Esophagus squamous epithelium (tissue), 5 donors: ENCODE measurements at regions not wholly inside any gene's neighbourhood (a gene's known extent, or its start where the extent isn't known, plus 50 kb on each side); places are given as distances from the start of the nearest gene placed in this dataset.
A peak's percentile ranks its signal among the peaks of the same experiment; 100 is the strongest.

Source experiments
- DNase-seq: peaks from one replicate; lab custom pipeline; 2025; lab: John Stamatoyannopoulos, UW
- H3K27ac ChIP-seq, 4 donors: fragments of 200-600 bp; sonication (generic); one replicate each; pipeline ENCODE4 v1.5.1; 2016 to 2019; ENCODE audit warnings: mild to moderate bottlenecking in 1 of 4
- H3K27me3 ChIP-seq, 4 donors: fragments of 200-600 bp; sonication (generic); 1 replicate in 3 of 4; 2 replicates in 1 of 4; pipeline versions ENCODE4 v1.5.1 to v1.6.0; 2017 to 2021; ENCODE audit warnings: antibody characterized with exemption in 1 of 4
- H3K36me3 ChIP-seq, 3 donors: fragments of 200-600 bp; sonication (generic); one replicate each; pipeline ENCODE4 v1.5.1; 2016 to 2019
- H3K4me1 ChIP-seq, 3 donors: fragments of 200-600 bp; sonication (generic); one replicate each; pipeline ENCODE4 v1.5.1; 2017 to 2019
- H3K4me3 ChIP-seq, 4 donors: fragments of 200-600 bp; sonication (generic); 1 replicate in 3 of 4; 2 replicates in 1 of 4; pipeline ENCODE4 v1.5.1; 2016 to 2019; ENCODE audit warnings: mild to moderate bottlenecking in 2 of 4, moderate library complexity in 1 of 4
- H3K9me3 ChIP-seq, 3 donors: fragments of 200-600 bp; sonication (generic); one replicate each; pipeline ENCODE4 v1.5.1; 2016 to 2019
- CTCF ChIP-seq, 6 experiments: fragments of 450-650 bp in 4 of 6; fragments of 200-600 bp in 2 of 6; sonication (generic) in 2 of 6; IDR thresholded peaks; one replicate each; pipeline ENCODE4 v1.5.1; 2016 to 2019; ENCODE audit warnings: antibody characterized with exemption in 6 of 6, mild to moderate bottlenecking in 4 of 6, moderate library complexity in 4 of 6
- POLR2A ChIP-seq, 4 donors: fragments of 450-650 bp; IDR thresholded peaks; one replicate each; pipeline ENCODE4 v1.6.1; 2017; ENCODE audit warnings: antibody characterized with exemption in 4 of 4, mild to moderate bottlenecking in 4 of 4, moderate library complexity in 3 of 4
- WGBS, 2 donors: methylation state at CpG; one replicate each; pipeline ENCODE4 v1.1.5; 2018; 5-methylcytosine and 5-hydroxymethylcytosine counted together
- intact Hi-C: fragments of 100-400 bp; cut with DNase I; formaldehyde crosslinking; loops from one replicate; pipeline ENCODE4 v1.15.0; 2022
- donor health status: DM: yes; HTN: yes; CAD: no.

- intact Hi-C loops, result no loop called here
- Histone ChIP-seq H3K9me3 (no peaks in the 10 kb centered on the region), H3K27ac (no peak overlapping the region), H3K27me3 (peaks cover 0 to 37% (median 0%) of the 10 kb centered on the region in 4 donors), H3K4me3 (no peak overlapping the region), H3K4me1 (peaks cover 0 to 10% (median 0%) of the 10 kb centered on the region in 3 donors), H3K36me3 (no peaks in the 10 kb centered on the region)
- no peak for TF ChIP-seq CTCF (IDR thresholded peaks at IDR 0.05)
- WGBS, 2 donors, result 78 to 82% methylated on average over 8 to 14 of the region's 14 CpGs
- no peak for DNase-seq
These were observed 138.4 kb upstream of the CIBAR2 start for GRCh38 chr16:85250609-85251223.

GRCh38 chr16:85251225-85251760 is 139.0 kb upstream of the CIBAR2 start:
- Histone ChIP-seq H3K4me1 (peaks cover 0 to 8% (median 0%) of the 10 kb centered on the region in 3 donors), H3K4me3 (no peak overlapping the region), H3K27ac (no peak overlapping the region), H3K27me3 (peaks cover 0 to 37% (median 0%) of the 10 kb centered on the region in 4 donors), H3K36me3 (no peaks in the 10 kb centered on the region), H3K9me3 (no peaks in the 10 kb centered on the region)
- intact Hi-C loops, result no loop called here
- WGBS, 2 donors, result 83 to 100% methylated on average over 2 to 5 of the region's 21 CpGs
- DNase-seq, result no peak
- TF ChIP-seq CTCF (IDR thresholded peaks at IDR 0.05), result no peak
- no peak for TF ChIP-seq POLR2A (IDR thresholded peaks at IDR 0.05)

GRCh38 chr16:85252014-85252413 is 139.7 kb upstream of the CIBAR2 start:
- WGBS, 2 donors, result 77 to 84% methylated on average over 6 to 10 of the region's 14 CpGs
- intact Hi-C loops, result no loop called here
- H3K4me1 ChIP-seq, result peaks cover 0 to 8% (median 0%) of the 10 kb centered on the region in 3 donors
- H3K9me3 ChIP-seq, result no peaks in the 10 kb centered on the region
- no peak for TF ChIP-seq CTCF (IDR thresholded peaks at IDR 0.05)
- no peak for TF ChIP-seq POLR2A (IDR thresholded peaks at IDR 0.05)
- H3K36me3 ChIP-seq, result no peaks in the 10 kb centered on the region
- DNase-seq, result no peak
- H3K27ac ChIP-seq, result no peak overlapping the region
- peaks cover 0 to 30% (median 0%) of the 10 kb centered on the region in 4 donors for H3K27me3 ChIP-seq
- no peak overlapping the region for H3K4me3 ChIP-seq

- TF ChIP-seq POLR2A (IDR thresholded peaks at IDR 0.05) (no peak), CTCF (IDR thresholded peaks at IDR 0.05) (no peak)
- H3K9me3 ChIP-seq, result no peaks in the 10 kb centered on the region
- no peak overlapping the region for H3K4me3 ChIP-seq
- peaks cover 0 to 8% (median 0%) of the 10 kb centered on the region in 3 donors for H3K4me1 ChIP-seq
- peaks cover 0 to 28% (median 0%) of the 10 kb centered on the region in 4 donors for H3K27me3 ChIP-seq
- intact Hi-C loops, result no loop called here
- H3K27ac ChIP-seq, result no peak overlapping the region
- no peaks in the 10 kb centered on the region for H3K36me3 ChIP-seq
- DNase-seq, result no peak
- WGBS, 2 donors, result 38 to 80% methylated on average over 1 to 8 of the region's 9 CpGs
These were observed 140.2 kb upstream of the CIBAR2 start for GRCh38 chr16:85252461-85252860.

- H3K36me3 ChIP-seq, result no peaks in the 10 kb centered on the region
- no peak overlapping the region for H3K27ac ChIP-seq
- peaks cover 0 to 8% (median 0%) of the 10 kb centered on the region in 3 donors for H3K4me1 ChIP-seq
- intact Hi-C loops, result no loop called here
- peaks cover 0 to 28% (median 0%) of the 10 kb centered on the region in 4 donors for H3K27me3 ChIP-seq
- DNase-seq, result no peak
- no peak overlapping the region for H3K4me3 ChIP-seq
- WGBS, 2 donors, result 21 to 44% methylated on average over 6 to 10 of the region's 22 CpGs
- H3K9me3 ChIP-seq, result no peaks in the 10 kb centered on the region
- no peak for TF ChIP-seq POLR2A (IDR thresholded peaks at IDR 0.05)
- peak; percentile 78 to 93 (median 80) for TF ChIP-seq CTCF (IDR thresholded peaks at IDR 0.05)
These were observed 141.0 kb upstream of the CIBAR2 start for GRCh38 chr16:85253084-85253941.
